ENCODE measurements at regions not wholly inside any gene's neighbourhood (a gene's known extent, or its start where the extent isn't known, plus 50 kb on each side); places are given as distances from the start of the nearest gene placed in this dataset.

GRCh38 chr12:97875064-97875463 lies 412.5 kb downstream of the RMST start:
- TF ChIP-seq CTCF (IDR thresholded peaks at IDR 0.05; ENCODE audit: low read length) = no peak
- no peak for TF ChIP-seq EZH2 (optimal IDR thresholded peaks at IDR 0.05; ENCODE audit: low read depth, low read length)
